WERI-Rb-1 (cell line): ENCODE measurements at regions not wholly inside any gene's neighbourhood (a gene's known extent, or its start where the extent isn't known, plus 50 kb on each side); places are given as distances from the start of the nearest gene placed in this dataset.

Experiments
- DNase-seq: peaks from one replicate; pipeline ENCODE4 v3.0.0-alpha.2; 2020
- H3K27ac ChIP-seq: fragments of 250-450 bp; sonication (Bioruptor Pico); 2 replicates; pipeline ENCODE4 v1.5.1; 2020; ENCODE audit warnings: mild to moderate bottlenecking, moderate library complexity
- H3K27me3 ChIP-seq: fragments of 250-450 bp; sonication (Bioruptor Pico); 2 replicates; pipeline ENCODE4 v1.5.1; 2021; ENCODE audit warnings: mild to moderate bottlenecking, low read depth, moderate library complexity; ENCODE audit not compliant: insufficient read depth, severe bottlenecking
- H3K36me3 ChIP-seq: fragments of 250-450 bp; sonication (Bioruptor Pico); 2 replicates; pipeline ENCODE4 v1.5.1; 2020; ENCODE audit warnings: mild to moderate bottlenecking, moderate library complexity
- H3K4me3 ChIP-seq: 2 replicates; pipeline ENCODE4 v1.5.1; 2011; ENCODE audit warnings: low read depth, mild to moderate bottlenecking, control low read depth, low read length
- H3K9me3 ChIP-seq: fragments of 250-450 bp; sonication (Bioruptor Pico); 2 replicates; pipeline ENCODE4 v1.5.1; 2021; ENCODE audit warnings: mild to moderate bottlenecking, moderate library complexity; ENCODE audit not compliant: severe bottlenecking
- TF ChIP-seq, protein P1 (sequence below): IDR thresholded peaks from 2 replicates; pipeline ENCODE4 v1.5.1; 2011; ENCODE audit warnings: low read depth, mild to moderate bottlenecking, control low read depth, inconsistent platforms, low read length

DNA sequence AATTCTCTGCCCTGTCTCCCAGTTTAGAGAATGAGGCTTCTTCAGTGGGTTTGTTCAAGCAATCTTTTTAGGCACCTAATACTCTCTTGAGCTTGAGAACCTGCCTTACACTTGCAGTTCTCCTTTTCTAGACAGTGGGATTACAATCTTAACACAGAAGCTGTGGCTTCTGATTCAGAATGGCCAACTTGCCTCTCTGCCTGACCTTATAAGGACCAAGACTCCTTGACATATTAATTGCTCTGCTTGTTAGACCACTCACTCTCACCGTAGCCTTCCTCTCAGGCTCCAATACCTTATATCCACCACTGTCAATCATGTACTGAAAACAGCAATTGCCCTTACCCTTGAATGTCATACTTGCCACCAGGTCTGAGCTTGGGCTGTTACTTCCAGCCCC, 338.7 kb upstream of the MAOA start:
- Histone ChIP-seq H3K4me3 (no peak overlapping the region), H3K27me3 (no peaks in the 10 kb centered on the region), H3K36me3 (no peaks in the 10 kb centered on the region), H3K9me3 (no peaks in the 10 kb centered on the region), H3K27ac (no peak overlapping the region)
- TF ChIP-seq, protein P1, sequence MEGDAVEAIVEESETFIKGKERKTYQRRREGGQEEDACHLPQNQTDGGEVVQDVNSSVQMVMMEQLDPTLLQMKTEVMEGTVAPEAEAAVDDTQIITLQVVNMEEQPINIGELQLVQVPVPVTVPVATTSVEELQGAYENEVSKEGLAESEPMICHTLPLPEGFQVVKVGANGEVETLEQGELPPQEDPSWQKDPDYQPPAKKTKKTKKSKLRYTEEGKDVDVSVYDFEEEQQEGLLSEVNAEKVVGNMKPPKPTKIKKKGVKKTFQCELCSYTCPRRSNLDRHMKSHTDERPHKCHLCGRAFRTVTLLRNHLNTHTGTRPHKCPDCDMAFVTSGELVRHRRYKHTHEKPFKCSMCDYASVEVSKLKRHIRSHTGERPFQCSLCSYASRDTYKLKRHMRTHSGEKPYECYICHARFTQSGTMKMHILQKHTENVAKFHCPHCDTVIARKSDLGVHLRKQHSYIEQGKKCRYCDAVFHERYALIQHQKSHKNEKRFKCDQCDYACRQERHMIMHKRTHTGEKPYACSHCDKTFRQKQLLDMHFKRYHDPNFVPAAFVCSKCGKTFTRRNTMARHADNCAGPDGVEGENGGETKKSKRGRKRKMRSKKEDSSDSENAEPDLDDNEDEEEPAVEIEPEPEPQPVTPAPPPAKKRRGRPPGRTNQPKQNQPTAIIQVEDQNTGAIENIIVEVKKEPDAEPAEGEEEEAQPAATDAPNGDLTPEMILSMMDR, result no peak
- no peak for DNase-seq

DNA sequence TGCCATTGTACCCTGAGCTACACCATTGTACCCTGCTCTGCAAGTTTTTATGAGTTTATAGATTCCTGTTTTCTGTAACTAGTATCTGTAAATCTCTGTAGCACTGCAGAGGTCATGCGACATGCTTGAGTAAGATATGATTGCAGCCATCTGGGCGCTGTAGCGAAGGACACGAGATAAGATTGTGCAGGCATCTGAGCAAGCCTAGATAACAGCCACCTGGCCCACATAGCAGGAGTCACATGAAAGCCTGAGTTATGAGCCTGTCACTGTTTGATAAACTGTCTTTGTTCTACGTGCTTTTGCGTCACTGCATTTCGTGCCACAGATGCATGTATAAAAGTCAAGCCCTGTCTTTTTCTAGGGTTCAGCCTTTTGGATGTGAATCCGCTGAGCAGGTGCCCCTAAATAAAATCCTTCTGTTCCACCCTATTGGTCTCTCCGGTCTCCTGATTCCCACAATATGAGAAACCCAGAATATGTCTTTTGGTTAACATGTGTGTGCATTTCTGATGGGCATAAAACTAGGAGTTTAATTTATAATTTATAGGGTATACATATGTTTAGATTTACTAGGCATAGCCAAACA, 327.6 kb upstream of the MAOA start:
- no peaks in the 10 kb centered on the region for H3K9me3 ChIP-seq

DNA sequence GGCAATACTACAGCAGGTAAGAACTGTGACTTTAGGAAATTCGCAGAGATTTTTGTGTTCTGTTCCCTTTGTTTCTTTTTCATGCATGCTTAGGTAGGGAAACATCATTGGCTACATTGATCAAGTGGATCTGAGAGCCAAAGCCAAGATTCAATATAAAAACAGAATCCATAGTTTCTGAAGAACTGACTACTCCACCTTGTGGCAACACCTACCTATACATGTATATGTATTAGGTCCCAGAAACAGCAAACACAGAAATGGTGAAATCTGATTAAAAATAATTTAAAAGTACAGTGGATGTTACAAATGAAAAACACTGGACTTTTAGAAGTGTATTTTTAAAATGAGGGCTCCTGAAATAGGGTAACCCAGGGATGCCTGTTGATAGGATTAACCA, 322.6 kb upstream of the MAOA start:
- DNase-seq, result no peak
- H3K4me3 ChIP-seq, result no peak overlapping the region
- H3K9me3 ChIP-seq, result no peaks in the 10 kb centered on the region
- no peak overlapping the region for H3K27ac ChIP-seq
- TF ChIP-seq, protein P1, result no peak
- H3K36me3 ChIP-seq, result no peaks in the 10 kb centered on the region
- H3K27me3 ChIP-seq, result no peaks in the 10 kb centered on the region

More for the DNA sequence above, 327.6 kb upstream of the MAOA start:
- Histone ChIP-seq H3K27ac (no peak overlapping the region), H3K36me3 (no peaks in the 10 kb centered on the region), H3K4me3 (no peak overlapping the region), H3K27me3 (no peaks in the 10 kb centered on the region)
- TF ChIP-seq, protein P1, result no peak
- no peak for DNase-seq

DNA sequence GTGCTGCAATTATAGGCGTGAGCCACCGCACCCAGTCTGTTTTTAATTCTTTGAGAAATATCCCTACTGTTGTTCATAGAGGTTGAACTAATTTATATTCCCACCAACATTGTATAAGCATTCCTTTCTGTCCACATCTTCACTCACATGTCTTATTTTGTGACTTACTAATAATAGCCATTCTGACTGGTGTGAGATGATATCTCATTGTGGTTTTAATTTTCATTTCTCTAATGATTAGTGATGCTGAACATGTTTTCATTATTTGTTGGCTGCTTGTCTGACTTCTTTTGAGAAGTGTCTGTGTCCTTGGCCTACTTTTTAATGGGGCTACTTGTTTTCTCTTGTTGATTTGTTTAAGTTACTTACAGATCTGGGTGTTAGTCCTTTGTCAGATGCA, 310.9 kb upstream of the MAOA start:
- DNase-seq, result no peak
- TF ChIP-seq, protein P1, result no peak
- H3K27me3 ChIP-seq, result no peaks in the 10 kb centered on the region

DNA sequence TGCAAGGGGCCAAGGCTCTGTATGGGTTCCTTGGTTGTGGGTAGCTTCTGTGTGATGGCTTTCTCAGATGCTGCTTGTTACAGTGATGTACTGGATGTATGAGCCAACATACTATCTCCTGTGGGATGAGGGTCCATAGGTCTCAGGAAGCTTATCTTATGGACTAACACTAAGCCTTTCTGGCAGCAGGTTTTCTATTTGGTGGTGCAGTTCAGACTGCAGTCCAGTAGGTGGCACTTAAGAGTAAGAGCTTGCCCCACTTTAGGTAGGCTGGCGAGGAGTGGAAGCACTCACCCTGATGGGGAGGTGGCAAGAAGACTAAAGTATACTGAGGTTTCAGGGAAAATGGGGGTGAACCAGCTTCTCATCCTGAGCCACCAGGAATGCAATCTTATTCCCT, 306.7 kb upstream of the MAOA start:
- peak; percentile 56 for DNase-seq
- no peaks in the 10 kb centered on the region for H3K27me3 ChIP-seq
- H3K4me3 ChIP-seq, result no peak overlapping the region
- no peak overlapping the region for H3K27ac ChIP-seq
- TF ChIP-seq, protein P1, result peak; percentile 75
- no peaks in the 10 kb centered on the region for H3K9me3 ChIP-seq
- H3K36me3 ChIP-seq, result no peaks in the 10 kb centered on the region

More for the DNA sequence above, 310.9 kb upstream of the MAOA start:
- Histone ChIP-seq H3K4me3 (no peak overlapping the region), H3K27ac (no peak overlapping the region), H3K9me3 (no peaks in the 10 kb centered on the region), H3K36me3 (no peaks in the 10 kb centered on the region)

DNA sequence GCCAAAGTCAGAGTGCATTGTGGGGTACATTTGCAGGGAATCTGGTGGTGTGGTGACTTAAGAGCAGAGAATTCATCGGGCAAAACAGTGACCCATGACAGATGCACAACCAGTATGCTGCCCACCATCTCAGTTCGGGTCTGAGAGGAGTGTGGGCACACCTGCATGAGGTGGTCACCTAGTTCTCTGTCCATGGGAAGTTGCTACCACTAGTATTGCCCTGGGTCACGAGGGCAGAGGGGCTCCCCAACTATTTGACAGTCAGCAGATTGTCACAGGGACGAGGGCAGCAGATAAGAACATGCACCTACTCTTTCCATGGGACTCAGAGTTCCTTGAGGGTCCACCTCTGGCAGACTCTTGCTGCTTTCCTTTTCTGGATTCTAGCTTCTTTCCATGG, 305.2 kb upstream of the MAOA start:
- TF ChIP-seq, protein P1, result no peak
- no peaks in the 10 kb centered on the region for H3K27me3 ChIP-seq
- no peaks in the 10 kb centered on the region for H3K36me3 ChIP-seq
- H3K9me3 ChIP-seq, result no peaks in the 10 kb centered on the region
- H3K4me3 ChIP-seq, result no peak overlapping the region
- H3K27ac ChIP-seq, result no peak overlapping the region
- no peak for DNase-seq
